ENCODE measurements at regions not wholly inside any gene's neighbourhood (a gene's known extent, or its start where the extent isn't known, plus 50 kb on each side); places are given as distances from the start of the nearest gene placed in this dataset.
"Not testable (repeated sequence)": the region's sequence is repeated elsewhere in the genome, so short reads cannot be mapped to it uniquely, and the experiment has no call there.

DNA sequence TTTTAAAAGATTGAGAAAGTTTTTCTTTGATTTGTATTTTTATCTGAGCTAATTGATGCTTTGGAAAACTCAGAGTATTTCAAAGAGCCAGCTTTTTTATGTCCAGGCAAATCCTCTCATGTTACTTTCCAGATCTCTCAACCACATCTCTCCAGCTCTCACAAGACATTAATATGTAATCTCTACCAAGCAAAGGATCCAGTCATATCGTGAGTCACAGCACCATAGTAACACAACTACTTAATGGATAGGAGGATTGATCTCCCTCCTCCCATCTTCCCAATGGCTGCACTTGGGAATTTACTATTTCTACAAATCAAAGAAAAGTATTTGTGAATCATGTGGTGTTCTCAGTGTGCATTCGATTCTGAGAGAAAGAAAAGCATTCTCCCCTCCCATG lies 63.3 kb downstream of the POU4F1 start:
- no peak for DNase-seq

DNA sequence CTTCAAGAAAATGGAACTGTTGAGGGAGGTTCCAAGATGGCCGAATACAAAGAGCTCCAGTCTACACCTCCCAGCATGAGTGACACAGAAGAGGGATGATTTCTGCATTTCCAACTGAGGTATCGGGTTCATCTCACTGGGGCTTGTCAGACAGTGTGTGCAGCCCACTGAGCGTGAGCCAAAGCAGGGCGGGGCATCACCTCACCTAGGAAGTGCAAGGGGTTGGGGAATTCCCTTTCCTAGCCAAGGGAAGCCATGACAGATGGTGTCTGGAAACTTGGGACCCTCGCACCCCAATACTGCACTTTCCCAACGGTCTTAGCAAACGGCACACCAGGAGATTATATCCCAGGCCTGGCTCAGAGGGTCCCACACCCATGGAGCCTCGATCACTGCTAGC lies 77.3 kb downstream of the POU4F1 start:
- DNase-seq = not testable (repeated sequence)

DNA sequence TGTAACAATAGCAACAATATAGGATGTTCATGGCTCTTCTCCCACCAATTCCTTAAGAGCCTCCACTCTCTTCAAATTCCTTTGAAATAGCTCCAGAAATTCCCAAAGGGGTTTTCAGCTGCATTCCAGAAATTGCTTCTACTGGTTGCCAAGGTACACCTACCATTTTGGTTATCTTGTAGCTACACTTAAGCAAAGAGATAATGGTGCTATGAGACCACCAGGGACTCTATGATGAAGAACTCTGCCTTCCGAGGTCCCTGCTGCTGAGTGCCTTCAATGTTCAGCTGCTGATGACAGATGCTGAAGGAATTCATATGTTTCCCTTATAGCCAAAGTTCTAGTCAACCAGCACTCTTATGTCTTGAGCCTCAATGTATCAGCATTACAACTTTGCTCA lies 78.4 kb downstream of the POU4F1 start:
- DNase-seq = no peak

DNA sequence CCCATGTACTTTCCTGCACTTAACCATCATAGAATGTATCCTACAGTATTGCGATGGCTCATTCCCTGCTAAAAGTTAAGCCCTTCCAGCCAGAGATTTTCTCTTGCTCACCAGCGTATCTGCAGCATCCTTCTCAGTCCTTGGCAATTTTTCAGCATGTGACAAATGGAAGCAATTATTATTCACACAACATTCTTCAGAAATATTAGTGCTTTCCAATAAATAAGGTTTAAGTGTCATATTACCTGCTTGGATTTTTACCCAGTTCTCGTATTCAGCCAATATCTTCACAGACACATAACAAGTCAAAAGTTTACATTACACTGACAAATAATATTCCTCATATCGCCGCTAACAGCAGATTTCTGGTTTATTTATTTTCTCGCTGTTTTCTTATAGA lies 82.3 kb downstream of the POU4F1 start:
- no peak for DNase-seq

- no peak for DNase-seq
Measured at GRCh38 chr13:78520425-78520824, 82.9 kb downstream of the POU4F1 start.

DNA sequence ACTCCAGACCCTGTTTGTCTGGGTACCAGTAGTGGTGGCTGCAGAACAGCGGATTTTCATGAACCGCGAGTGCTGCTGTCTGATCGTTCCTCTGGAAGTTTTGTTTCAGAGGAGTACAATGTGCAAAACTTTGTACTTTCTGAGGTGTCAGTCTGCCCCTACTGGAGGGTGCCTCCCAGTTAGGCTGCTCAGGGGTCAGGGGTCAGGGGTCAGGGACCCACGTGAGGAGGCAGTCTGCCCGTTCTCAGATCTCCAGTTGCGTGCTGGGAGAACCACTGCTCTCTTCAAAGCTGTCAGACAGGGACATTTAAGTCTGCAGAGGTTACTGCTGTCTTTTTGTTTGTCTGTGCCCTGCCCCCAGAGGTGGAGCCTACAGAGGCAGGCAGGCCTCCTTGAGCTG lies 84.9 kb downstream of the POU4F1 start:
- DNase-seq = not testable (repeated sequence)

DNA sequence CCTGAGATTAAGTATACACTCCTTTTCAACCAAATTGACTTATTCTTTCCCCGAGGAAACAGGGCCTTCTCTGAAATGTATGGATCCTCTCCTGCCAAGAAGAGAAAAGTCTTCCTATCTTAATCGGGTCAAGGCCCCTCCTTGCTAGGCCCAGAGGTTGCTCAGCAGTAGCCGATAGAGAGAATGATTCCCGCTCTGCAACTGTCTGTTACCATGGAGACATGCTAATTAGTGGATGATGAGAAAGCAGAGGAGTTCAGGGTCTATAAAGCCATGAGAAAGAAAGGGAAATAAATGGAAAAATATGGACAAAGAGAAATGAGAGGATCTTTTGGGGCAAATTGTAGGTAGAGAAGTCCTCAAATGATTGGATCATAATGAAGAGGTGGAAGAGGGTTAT lies 103.5 kb downstream of the POU4F1 start:
- no peak for DNase-seq

DNA sequence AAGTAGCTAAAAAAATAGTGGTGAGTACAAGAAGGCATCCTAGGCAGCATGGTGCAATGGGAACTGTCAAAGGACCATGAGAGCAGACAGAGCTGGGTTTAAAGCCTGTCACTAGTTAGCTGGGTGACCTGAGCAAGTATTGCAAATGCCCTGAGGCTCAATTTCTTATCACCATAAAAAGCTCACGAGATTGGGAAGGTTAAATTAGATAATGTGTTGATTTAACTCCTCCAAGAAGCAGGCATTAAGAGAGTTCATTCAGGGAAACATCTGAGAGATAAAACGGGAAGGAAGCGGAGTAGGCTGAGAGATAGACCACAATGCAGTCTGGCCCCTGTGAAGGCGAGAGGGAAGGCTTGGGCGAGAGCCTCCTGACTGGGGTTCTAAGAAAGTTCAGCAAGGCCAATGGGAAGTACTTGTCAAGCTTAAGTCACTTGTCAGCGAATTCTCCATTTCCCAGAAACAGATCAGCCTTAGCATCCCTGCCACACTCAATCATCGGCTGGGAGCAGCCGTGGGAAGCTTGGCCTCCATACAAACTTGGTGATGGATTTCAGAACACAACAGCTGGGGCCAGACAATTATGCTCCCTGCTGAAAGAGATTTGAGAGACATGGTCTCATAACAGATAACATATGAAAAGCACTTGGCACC lies 105.5 kb downstream of the POU4F1 start:
- DNase-seq = no peak

GRCh38 chr13:78491978-78492377 lies 111.4 kb downstream of the POU4F1 start:
- DNase-seq = no peak

DNA sequence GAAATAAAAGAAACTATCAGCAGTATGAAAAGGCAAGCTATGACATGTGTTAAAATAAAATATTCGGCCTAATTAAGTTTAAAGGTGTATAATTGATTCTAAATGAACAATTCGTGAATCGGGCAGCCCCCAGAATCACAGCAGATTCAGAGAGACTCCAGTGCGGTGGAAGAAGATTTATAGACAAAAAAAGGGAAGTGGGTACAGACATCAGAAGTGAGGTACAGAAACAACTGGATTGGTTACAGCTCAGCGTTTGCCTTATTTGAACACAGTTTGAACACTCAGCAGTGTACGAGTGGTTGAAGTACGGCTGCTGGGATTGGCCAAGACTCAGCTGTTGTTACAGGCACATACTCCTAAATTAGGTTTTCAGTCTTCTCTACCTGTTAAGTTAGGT lies 113.1 kb downstream of the POU4F1 start:
- DNase-seq = not testable (repeated sequence)

GRCh38 chr13:78487707-78488106 lies 115.6 kb downstream of the POU4F1 start:
- no peak for DNase-seq

DNA sequence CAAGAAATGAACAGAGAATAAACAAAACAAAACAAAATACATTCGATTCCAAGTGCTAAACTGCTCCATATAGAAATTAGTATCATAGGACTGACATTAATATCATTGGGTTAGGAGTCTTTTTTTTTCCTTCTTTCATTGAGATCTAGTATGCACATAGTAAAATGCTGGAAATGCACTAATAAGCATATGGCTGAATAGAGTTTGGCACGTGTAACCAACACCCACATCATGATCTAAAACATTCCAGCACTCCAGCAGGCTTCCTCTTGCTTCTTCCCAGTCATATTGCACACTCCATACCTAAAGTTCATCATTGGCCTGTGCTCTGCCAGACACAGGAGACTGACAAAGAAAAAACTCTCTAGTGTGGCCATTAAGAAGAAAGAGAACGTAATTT lies 117.5 kb downstream of the POU4F1 start:
- DNase-seq = no peak

DNA sequence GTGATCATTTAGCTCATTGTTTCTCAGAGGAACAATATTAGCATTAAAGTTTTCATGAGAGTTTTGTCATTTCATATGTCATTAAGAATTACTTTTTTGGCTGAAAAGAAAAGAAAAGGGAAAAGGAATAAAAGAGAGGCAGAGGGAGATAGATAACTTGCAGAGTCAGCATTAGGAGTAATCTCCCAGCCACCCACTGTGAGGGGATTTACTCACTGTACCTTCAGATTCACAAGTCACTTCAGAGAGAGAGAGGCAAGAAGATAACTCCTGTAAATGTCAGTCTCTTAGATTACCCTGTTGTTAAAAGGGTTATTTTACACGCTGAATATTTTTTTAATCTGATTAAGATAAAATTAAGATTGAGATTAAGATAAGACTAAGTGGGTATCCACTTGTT lies 125.2 kb downstream of the POU4F1 start:
- DNase-seq = no peak

DNA sequence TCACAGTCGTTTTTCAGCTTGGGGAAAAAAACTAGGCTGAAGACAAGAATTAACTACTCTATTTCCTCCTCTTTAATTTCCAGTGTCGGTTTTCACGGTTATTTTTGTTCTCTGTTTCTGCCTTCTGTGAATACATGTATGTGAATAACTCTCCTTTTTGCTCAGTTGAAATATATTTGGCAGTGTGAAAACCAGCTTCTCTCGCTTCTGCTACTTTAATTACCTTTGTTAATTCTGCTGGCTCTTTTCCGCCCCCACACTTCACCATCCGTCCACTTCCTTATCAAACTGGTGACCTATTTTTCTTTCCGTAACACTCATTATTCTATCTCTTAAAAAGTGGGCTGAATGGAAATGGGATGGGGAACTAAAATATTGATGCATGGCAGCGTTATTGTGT lies 126.4 kb downstream of the POU4F1 start:
- DNase-seq = no peak

DNA sequence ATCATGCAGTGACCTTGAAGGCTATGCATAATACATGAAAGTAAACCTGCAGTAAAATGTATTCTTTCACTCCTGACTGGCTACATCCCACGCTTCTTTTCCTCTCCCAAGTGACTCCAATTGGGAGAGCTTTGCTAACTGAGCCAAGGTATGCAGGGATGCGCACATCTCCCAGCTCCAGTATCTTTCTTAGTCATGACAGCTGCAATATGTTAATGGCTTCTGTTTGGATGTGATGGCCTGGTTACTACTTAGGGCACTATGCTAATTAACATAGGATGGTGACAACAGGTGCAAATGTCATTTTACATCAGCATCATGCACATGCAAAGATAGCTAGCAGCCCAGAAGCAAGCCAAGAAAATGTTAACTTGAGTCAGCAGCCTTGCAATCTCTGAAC lies 134.7 kb downstream of the POU4F1 start:
- no peak for DNase-seq

GRCh38 chr13:78465250-78465649 lies 138.1 kb downstream of the POU4F1 start:
- DNase-seq = no peak

DNA sequence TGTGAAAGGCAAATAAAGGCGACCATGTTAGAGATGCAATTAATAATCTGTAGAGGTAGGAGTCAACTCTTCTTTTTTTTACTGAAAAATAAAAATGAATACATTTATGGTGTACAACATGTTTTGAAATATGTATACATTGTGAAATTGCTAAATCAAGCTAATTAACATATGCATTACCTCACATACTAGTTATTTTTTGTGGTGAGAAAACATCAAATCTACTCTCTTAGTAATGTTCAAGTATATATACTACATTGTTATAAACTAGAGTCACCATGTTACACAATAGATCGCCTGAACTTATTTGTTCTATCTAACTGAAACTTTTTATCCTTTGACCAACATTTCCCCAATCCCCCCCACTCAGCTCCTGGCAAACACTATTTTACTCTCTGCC lies 143.2 kb downstream of the POU4F1 start:
- no peak for DNase-seq

DNA sequence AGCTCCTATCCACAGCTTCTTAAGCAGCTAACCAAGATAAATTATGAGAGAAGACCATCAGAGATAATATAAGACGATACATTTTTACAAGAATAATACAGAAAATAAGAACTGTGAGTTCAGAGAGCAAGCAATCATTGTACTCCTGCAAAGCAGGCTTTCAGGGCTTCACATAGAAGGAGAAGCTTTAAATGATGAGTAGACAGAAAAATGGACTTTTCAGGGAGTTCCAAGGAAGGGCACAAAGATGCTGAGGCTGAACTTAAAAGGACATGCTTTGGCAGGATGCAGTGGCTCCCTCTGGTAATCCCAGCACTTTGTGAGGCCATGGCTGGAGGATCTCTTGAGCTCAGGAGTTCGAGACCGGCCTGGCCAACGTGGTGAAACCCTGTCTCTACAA lies 159.5 kb downstream of the POU4F1 start:
- DNase-seq = no peak

DNA sequence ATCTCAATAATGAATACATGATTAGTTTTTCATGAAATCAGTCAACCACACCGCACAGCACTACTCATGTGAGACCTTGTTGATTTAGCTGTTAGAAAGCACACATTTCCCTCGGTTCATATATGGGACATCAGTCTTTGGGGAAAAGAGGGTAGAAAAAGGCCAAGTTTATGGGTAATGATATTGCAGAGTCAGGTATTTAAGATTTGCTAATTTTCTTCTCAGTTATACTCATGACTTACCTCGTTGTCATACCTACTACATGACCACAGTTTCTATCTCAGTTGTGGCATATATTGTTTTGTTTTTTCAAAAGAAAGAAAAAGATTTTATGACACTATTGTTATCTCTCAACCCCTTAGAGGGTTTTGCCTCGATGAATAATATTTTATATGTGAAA lies 165.6 kb downstream of the POU4F1 start:
- DNase-seq = no peak

DNA sequence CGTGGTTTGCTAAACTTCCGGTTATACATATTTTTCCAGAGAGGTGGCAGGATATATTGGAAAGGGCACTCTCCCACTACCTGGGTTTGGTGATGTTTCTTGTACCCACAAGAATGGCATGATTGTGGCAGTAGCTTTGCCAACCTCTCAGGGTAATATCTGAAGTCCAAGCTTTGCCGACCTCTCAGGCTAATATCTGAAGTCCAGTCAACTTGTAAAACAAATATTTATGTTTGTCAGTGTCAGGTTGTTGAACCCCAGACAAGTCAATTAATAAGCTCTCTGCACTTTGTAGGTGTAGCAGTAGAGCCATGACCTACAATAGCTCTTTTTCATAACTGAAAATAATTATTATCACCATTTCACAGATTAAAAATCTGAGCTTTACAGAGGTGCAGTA lies 167.0 kb downstream of the POU4F1 start:
- no peak for DNase-seq

- no peak for DNase-seq
Measured at GRCh38 chr13:78431328-78431727, 172.0 kb downstream of the POU4F1 start.

- DNase-seq = no peak
Measured at GRCh38 chr13:78430811-78431210, 172.5 kb downstream of the POU4F1 start.

GRCh38 chr13:78430166-78430791 lies 173.1 kb downstream of the POU4F1 start:
- no peak for DNase-seq

DNA sequence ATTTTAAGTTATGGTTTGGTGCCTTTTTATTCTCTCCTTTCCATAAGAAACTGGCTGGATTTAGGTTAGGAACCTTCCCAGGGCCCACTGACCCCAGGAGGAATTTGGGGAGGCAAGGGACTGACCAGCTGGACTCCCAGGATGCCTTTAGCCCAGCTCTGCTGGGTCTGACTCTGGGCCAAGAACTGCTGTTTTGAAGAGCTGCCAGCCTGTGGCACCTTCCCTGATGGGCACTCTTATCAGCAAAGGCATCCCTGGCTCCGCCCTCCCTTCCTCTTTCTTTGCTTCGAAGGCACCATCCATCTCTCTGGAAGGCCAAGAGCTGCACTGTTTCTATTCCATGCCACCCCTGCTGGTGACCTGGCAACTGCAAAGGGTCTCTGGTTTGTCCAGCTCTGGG lies 174.7 kb downstream of the POU4F1 start:
- DNase-seq = no peak

- no peak for DNase-seq
Measured at GRCh38 chr13:78426183-78426582, 177.2 kb downstream of the POU4F1 start.
